HFF-Myc (cell line): ENCODE measurements at regions not wholly inside any gene's neighbourhood (a gene's known extent, or its start where the extent isn't known, plus 50 kb on each side); places are given as distances from the start of the nearest gene placed in this dataset.

Experiments
- DNase-seq: peaks from one replicate; pipeline ENCODE4 v3.0.0-alpha.2; 2011; ENCODE audit warnings: low read depth; ENCODE audit errors: extremely low read depth
- H3K4me3 ChIP-seq: replicated peaks from 2 replicates; pipeline ENCODE4 v1.5.1; 2011; ENCODE audit warnings: low read depth, mild to moderate bottlenecking, control low read depth, low read length
- TF ChIP-seq, protein P1 (sequence below): IDR thresholded peaks from 2 replicates; pipeline ENCODE4 v1.5.1; 2012; ENCODE audit warnings: mild to moderate bottlenecking, low read depth, low read length, control low read depth; ENCODE audit errors: missing control alignments

DNA sequence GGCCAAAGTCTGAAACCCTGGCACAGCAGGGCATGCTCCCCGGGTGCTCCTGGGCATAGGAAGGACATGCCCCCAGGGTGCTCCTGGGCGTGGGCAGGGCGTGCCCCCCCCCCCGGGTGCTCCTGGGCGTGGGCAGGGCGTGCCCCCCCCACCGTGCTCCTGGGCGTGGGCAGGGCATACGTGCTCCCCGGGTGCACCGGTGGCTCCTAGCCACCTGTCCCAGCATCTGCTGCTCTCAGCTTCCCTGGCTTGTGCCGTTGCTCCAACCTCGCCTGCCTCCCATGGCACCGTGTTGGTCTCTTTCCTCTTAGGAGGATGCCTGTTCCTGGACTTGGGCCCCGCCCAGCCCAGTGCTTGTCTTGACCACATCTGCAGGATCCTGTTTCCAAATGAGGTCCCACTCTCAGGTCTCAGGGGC, 95.6 kb upstream of the CTDP1 start:
- TF ChIP-seq, protein P1, sequence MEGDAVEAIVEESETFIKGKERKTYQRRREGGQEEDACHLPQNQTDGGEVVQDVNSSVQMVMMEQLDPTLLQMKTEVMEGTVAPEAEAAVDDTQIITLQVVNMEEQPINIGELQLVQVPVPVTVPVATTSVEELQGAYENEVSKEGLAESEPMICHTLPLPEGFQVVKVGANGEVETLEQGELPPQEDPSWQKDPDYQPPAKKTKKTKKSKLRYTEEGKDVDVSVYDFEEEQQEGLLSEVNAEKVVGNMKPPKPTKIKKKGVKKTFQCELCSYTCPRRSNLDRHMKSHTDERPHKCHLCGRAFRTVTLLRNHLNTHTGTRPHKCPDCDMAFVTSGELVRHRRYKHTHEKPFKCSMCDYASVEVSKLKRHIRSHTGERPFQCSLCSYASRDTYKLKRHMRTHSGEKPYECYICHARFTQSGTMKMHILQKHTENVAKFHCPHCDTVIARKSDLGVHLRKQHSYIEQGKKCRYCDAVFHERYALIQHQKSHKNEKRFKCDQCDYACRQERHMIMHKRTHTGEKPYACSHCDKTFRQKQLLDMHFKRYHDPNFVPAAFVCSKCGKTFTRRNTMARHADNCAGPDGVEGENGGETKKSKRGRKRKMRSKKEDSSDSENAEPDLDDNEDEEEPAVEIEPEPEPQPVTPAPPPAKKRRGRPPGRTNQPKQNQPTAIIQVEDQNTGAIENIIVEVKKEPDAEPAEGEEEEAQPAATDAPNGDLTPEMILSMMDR, result no peak
- H3K4me3 ChIP-seq, result no peak overlapping the region
- no peak for DNase-seq

DNA sequence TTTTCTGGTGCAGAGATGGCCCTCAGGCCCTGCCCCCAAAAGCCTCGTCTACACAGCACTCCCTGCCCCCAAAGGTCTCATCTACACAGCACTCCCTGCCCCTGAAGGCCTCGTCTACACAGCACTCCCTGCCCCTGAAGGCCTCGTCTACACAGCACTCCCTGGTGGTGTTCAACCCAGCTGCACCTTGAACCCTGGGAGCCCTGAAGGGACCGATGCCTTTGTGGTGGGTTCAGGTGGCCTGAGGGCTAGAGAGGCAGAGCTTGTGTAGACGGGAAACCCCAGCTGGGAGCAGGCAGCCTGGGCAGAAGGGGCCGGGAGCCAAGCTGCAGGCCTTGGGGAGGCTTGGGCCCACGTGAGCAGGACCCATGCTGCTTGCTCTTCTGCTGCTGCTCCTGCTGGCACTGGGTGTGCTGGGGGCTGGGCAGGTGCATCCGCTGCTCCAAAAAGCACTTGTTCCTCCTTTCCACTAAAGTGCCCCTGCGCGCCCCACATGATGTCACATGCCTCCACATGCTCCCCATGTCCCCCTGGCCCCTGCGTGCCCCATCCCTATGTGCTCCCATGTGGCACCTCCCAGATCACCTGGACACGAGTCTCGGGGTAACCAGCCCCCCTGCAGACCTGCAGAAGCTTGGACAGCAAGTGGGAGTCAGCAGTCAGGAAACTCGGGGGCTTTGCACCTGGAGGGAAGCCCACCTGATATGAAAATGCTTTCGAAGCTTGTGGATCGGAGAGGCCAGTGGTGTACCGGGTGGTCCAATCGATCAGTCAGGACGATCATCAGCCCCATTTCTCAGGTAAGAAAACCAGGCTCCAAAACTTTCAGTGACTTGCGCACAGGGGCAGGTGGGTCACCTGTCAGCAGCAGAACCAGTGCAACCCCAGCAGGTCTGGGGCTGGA, 94.9 kb upstream of the CTDP1 start:
- TF ChIP-seq, protein P1, result no peak
- DNase-seq, result no peak
- H3K4me3 ChIP-seq, result no peak overlapping the region

DNA sequence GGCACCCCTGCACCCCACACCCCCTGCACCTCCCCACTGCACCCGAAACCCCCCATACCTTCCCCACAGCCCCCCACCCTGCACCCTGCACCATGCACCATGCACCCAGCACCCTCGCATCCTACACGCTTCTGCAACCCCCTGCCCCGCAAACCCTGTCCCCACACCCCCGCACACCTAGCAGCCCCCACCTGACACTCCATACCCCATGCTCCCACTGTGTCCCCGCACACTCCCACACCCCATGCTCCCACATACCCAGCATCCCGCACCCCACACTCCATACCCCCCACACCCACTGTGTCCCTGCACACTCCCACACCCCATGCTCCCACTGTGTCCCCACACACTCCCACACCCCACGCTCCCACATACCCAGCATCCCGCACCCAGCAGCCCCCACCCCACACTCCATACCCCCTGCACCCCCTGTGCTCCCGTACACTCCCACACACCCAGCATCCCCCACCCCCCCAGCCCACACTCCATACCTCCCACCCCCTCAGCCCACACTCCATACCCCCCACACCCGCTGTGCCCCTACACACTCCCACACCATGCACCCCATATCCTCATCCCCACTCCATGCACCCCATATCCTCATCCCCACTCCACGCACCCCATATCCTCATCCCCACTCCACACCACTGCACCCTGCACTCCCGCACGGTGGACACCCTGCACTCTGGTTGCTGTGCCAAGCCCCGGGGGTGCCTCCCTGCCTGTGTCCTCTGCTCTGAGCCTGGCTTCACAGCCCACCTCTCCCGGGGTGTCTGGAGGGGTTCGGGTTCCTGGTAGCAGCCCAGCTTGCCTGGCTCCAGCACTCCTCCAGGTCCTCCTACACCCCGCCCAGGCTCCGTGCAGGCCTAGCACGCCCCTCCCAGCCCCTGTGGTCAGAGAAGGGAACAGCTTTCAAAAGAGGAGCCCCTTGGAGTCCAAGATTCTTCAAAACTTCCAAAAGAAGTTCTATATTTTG, 93.9 kb upstream of the CTDP1 start:
- TF ChIP-seq, protein P1, result no peak
- no peak for DNase-seq
- H3K4me3 ChIP-seq, result no peak overlapping the region

DNA sequence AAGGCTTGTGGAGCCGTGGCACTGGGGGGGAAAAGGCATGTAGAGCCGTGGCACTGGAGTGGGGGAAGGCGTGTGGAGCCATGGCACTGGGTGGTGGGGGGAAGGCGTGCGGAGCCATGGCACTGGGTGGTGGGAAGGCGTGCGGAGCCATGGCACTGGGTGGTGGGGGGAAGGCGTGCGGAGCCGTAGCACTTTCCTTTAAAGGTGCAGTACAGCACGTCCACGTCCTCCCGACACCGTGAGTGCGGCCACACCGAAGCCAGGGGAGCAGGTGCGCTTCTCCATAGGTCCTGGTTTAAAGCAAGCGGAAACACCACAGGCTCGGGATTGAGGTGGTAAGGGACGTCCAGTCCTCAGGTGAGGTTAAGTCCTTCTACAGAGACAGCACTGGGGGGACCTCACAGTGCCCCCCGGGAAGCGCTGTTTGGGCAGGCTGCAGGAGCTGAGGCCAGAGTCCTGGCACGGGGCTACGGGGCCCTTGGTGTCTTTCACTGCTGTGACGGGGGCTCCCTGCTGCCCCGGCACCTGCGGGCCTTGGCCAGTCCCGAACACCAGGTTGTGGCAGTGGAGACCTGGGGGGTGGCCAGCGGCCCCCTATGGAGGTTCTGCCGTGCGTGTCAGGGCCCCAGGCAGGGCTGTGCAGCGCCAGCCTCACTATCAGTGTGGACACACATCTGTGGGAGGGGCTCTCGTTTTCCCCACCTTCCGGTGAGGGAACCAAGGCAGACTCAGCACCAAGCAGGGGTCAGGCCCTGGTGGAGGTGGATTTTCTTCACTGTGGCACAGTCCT, 93.0 kb upstream of the CTDP1 start:
- DNase-seq, result no peak
- TF ChIP-seq, protein P1, result no peak
- no peak overlapping the region for H3K4me3 ChIP-seq

DNA sequence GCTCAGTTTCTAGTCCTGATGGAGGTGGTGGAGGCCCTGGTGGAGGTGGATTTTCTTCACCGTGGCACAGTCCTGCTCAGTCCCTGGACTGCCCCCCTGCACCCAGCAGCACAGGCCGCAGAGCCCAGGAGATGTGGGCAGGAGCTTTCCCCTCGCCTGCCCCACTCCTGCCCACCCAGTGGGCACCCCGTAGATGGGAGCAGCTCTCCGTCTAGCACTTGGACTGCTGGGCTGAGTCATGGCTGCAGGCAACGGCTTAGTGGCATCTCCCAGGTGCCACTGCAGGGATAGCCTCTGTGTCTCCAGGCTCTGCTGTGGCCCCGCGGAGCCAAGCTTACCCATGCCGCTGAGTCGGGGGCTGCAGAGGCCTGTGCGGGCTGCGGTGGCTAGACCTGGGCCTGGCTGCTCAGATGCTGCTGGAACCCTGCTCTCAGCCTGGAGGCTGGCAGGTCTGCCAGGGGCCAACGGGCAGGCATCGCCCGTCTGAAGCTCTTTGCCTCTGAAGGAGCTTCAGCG, 92.3 kb upstream of the CTDP1 start:
- no peak overlapping the region for H3K4me3 ChIP-seq
- TF ChIP-seq, protein P1, result no peak
- DNase-seq, result no peak
